ENCODE measurements at regions not wholly inside any gene's neighbourhood (a gene's known extent, or its start where the extent isn't known, plus 50 kb on each side); places are given as distances from the start of the nearest gene placed in this dataset.

- Histone ChIP-seq H3K36me3 (ENCODE audit: control insufficient read depth, insufficient read depth, low read length, severe bottlenecking) (no peaks in the 10 kb centered on the region), H3K9ac (ENCODE audit: low read length) (no peak overlapping the region), H3K4me3 (ENCODE audit: low read length) (no peak overlapping the region), H3K27me3 (replicated peaks; ENCODE audit: control insufficient read depth, insufficient read depth, low read length) (no peaks in the 10 kb centered on the region), H3K4me1 (ENCODE audit: control insufficient read depth, insufficient read depth, low read length) (no peaks in the 10 kb centered on the region), H3K9me3 (ENCODE audit: control insufficient read depth, low read length) (peaks cover 15% of the 10 kb centered on the region)
- DNase-seq (ENCODE audit: low read depth) = no peak
Measured at GRCh38 chr16:82567175-82567574, 59.6 kb upstream of the CDH13 start.

DNA sequence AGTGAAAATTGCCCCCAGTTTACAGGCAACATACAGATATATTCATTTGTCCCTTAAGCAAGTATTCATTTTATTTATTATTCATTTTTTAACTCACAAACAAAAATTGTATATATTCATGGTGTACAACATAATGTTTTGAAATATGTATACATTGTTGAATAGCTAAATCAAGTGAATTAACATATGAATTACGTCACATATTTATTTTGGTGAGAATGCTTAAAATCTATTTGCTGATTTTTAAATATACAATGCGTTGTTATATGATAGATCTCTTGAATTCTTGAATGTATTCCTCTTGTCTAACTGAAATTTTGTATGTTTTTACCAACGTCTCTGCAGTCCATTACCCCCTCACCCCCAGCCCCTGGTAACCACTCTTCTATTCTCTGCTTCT, 63.4 kb upstream of the CDH13 start:
- peaks cover 6% of the 10 kb centered on the region for H3K9me3 ChIP-seq (ENCODE audit: control insufficient read depth, low read length)
- no peaks in the 10 kb centered on the region for H3K36me3 ChIP-seq (ENCODE audit: control insufficient read depth, insufficient read depth, low read length, severe bottlenecking)
- H3K4me3 ChIP-seq (ENCODE audit: low read length) = no peak overlapping the region
- no peak for DNase-seq (ENCODE audit: low read depth)
- H3K4me1 ChIP-seq (ENCODE audit: control insufficient read depth, insufficient read depth, low read length) = no peaks in the 10 kb centered on the region
- no peaks in the 10 kb centered on the region for H3K27me3 ChIP-seq (replicated peaks; ENCODE audit: control insufficient read depth, insufficient read depth, low read length)
- no peak overlapping the region for H3K9ac ChIP-seq (ENCODE audit: low read length)

GRCh38 chr16:82562183-82562683, 64.5 kb upstream of the CDH13 start:
- Histone ChIP-seq H3K36me3 (ENCODE audit: control insufficient read depth, insufficient read depth, low read length, severe bottlenecking) (no peaks in the 10 kb centered on the region), H3K4me3 (ENCODE audit: low read length) (no peak overlapping the region)
- no peak for DNase-seq (ENCODE audit: low read depth)

GRCh38 chr16:82560805-82561325, 65.9 kb upstream of the CDH13 start:
- no peak overlapping the region for H3K4me3 ChIP-seq (ENCODE audit: low read length)
- H3K9ac ChIP-seq (ENCODE audit: low read length) = no peak overlapping the region
- no peaks in the 10 kb centered on the region for H3K27me3 ChIP-seq (replicated peaks; ENCODE audit: control insufficient read depth, insufficient read depth, low read length)
- H3K9me3 ChIP-seq (ENCODE audit: control insufficient read depth, low read length) = peaks cover 6% of the 10 kb centered on the region
- no peaks in the 10 kb centered on the region for H3K4me1 ChIP-seq (ENCODE audit: control insufficient read depth, insufficient read depth, low read length)
- no peak for DNase-seq (ENCODE audit: low read depth)
- no peaks in the 10 kb centered on the region for H3K36me3 ChIP-seq (ENCODE audit: control insufficient read depth, insufficient read depth, low read length, severe bottlenecking)

More at GRCh38 chr16:82562183-82562683, 64.5 kb upstream of the CDH13 start:
- H3K9me3 ChIP-seq (ENCODE audit: control insufficient read depth, low read length) = peaks cover 6% of the 10 kb centered on the region
- H3K27me3 ChIP-seq (replicated peaks; ENCODE audit: control insufficient read depth, insufficient read depth, low read length) = no peaks in the 10 kb centered on the region
- H3K9ac ChIP-seq (ENCODE audit: low read length) = no peak overlapping the region
- no peaks in the 10 kb centered on the region for H3K4me1 ChIP-seq (ENCODE audit: control insufficient read depth, insufficient read depth, low read length)

DNA sequence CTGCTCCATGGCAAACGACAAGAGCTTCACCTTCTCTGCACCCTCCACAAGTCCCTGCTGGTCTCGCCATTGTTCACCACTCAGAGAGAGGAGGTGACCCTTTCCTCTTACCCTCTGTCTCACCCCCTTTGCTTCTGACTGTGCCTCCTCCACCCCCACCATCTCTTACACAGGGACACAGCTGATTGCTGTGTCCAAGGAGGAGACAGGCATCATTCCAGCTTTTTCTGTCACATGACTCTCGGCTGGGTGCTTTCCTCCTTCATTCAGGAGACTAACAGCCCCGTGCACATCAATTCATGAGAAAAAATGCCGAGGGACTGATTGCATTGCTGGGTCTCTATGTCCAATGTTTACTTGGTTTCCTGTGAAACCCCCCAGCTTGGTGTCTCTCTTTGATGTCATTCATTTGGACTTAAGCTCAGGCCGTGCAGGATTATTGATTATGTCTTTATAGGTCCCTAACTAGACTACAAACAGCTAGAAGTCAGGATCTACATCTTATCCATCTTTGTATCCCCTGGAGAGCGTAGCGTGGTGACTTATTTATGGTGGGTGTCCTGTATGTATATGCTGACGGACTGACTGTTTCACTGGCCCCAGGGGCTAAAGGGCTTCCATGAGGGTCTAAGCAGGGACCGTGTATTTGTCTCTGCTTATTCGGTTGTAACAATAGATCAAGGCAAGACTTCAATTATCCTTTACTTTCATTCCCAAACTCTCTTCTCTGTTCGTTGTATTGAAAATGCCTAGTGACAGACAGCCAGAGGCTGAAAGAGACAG, 82.2 kb upstream of the CDH13 start:
- DNase-seq (ENCODE audit: low read depth) = no peak
- no peak overlapping the region for H3K9ac ChIP-seq (ENCODE audit: low read length)
- peaks cover 3% of the 10 kb centered on the region for H3K9me3 ChIP-seq (ENCODE audit: control insufficient read depth, low read length)
- no peak overlapping the region for H3K4me3 ChIP-seq (ENCODE audit: low read length)
- no peaks in the 10 kb centered on the region for H3K36me3 ChIP-seq (ENCODE audit: control insufficient read depth, insufficient read depth, low read length, severe bottlenecking)
- H3K27me3 ChIP-seq (replicated peaks; ENCODE audit: control insufficient read depth, insufficient read depth, low read length) = peaks cover 24% of the 10 kb centered on the region
- no peaks in the 10 kb centered on the region for H3K4me1 ChIP-seq (ENCODE audit: control insufficient read depth, insufficient read depth, low read length)

DNA sequence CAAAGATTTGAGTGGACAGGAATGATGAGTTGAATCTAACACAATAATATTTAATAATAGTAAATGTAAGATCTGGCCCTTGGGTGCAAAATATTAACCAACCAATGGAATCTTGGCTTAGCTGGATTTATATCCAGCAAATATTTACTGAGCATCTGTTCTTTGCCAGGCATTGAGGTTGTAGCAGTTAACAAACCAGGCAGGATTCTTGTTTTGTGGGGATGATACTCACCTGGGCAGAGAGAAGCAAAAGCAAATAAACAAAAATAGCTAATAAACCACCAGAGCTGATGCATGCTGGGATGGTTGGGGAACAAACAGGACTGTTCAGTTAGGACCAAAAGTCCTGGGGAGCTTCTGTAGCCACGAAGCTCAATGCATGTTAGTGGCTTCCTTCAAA, 84.1 kb upstream of the CDH13 start:
- Histone ChIP-seq H3K9me3 (ENCODE audit: control insufficient read depth, low read length) (peaks cover 9% of the 10 kb centered on the region), H3K36me3 (ENCODE audit: control insufficient read depth, insufficient read depth, low read length, severe bottlenecking) (no peaks in the 10 kb centered on the region), H3K4me3 (ENCODE audit: low read length) (no peak overlapping the region), H3K4me1 (ENCODE audit: control insufficient read depth, insufficient read depth, low read length) (no peaks in the 10 kb centered on the region), H3K9ac (ENCODE audit: low read length) (no peak overlapping the region), H3K27me3 (replicated peaks; ENCODE audit: control insufficient read depth, insufficient read depth, low read length) (peaks cover 18% of the 10 kb centered on the region)
- no peak for DNase-seq (ENCODE audit: low read depth)

- DNase-seq (ENCODE audit: low read depth) = no peak
- H3K4me1 ChIP-seq (ENCODE audit: control insufficient read depth, insufficient read depth, low read length) = no peaks in the 10 kb centered on the region
- H3K9me3 ChIP-seq (ENCODE audit: control insufficient read depth, low read length) = peaks cover 5% of the 10 kb centered on the region
- no peak overlapping the region for H3K4me3 ChIP-seq (ENCODE audit: low read length)
- H3K36me3 ChIP-seq (ENCODE audit: control insufficient read depth, insufficient read depth, low read length, severe bottlenecking) = no peaks in the 10 kb centered on the region
- no peak overlapping the region for H3K9ac ChIP-seq (ENCODE audit: low read length)
- H3K27me3 ChIP-seq (replicated peaks; ENCODE audit: control insufficient read depth, insufficient read depth, low read length) = peaks cover 12% of the 10 kb centered on the region
Measured at GRCh38 chr16:82541103-82541502, 85.7 kb upstream of the CDH13 start.

GRCh38 chr16:82535764-82536163, 91.0 kb upstream of the CDH13 start:
- H3K36me3 ChIP-seq (ENCODE audit: control insufficient read depth, insufficient read depth, low read length, severe bottlenecking) = no peaks in the 10 kb centered on the region
- no peak overlapping the region for H3K9ac ChIP-seq (ENCODE audit: low read length)
- no peak overlapping the region for H3K4me3 ChIP-seq (ENCODE audit: low read length)
- no peak for DNase-seq (ENCODE audit: low read depth)
- no peaks in the 10 kb centered on the region for H3K4me1 ChIP-seq (ENCODE audit: control insufficient read depth, insufficient read depth, low read length)
- H3K9me3 ChIP-seq (ENCODE audit: control insufficient read depth, low read length) = peaks cover 5% of the 10 kb centered on the region
- no peaks in the 10 kb centered on the region for H3K27me3 ChIP-seq (replicated peaks; ENCODE audit: control insufficient read depth, insufficient read depth, low read length)

DNA sequence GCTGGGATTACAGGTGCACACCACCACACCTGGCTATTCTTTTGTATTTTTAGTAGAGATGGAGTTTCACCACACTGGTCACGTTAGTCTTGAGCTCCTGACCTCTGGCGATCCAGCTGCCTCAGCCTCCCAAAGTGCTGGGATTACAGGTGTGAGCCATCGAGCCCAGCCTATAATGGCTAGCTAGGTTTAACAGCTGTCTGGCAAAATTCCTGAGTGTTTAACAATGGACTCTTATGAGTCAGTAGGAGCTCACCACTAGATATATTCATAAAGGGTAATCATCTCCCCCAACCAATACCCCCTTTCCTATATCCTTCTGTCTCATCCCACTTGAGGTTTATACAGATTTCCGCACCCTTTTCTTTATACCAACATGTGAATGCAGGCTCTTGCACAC, 91.5 kb upstream of the CDH13 start:
- H3K4me1 ChIP-seq (ENCODE audit: control insufficient read depth, insufficient read depth, low read length) = no peaks in the 10 kb centered on the region
- no peak overlapping the region for H3K9ac ChIP-seq (ENCODE audit: low read length)
- no peak overlapping the region for H3K4me3 ChIP-seq (ENCODE audit: low read length)
- no peaks in the 10 kb centered on the region for H3K27me3 ChIP-seq (replicated peaks; ENCODE audit: control insufficient read depth, insufficient read depth, low read length)
- no peak for DNase-seq (ENCODE audit: low read depth)
- H3K9me3 ChIP-seq (ENCODE audit: control insufficient read depth, low read length) = peaks cover 5% of the 10 kb centered on the region
- no peaks in the 10 kb centered on the region for H3K36me3 ChIP-seq (ENCODE audit: control insufficient read depth, insufficient read depth, low read length, severe bottlenecking)

GRCh38 chr16:82533189-82533588, 93.6 kb upstream of the CDH13 start:
- H3K4me3 ChIP-seq (ENCODE audit: low read length) = no peak overlapping the region
- H3K9me3 ChIP-seq (ENCODE audit: control insufficient read depth, low read length) = peaks cover under 1% of the 10 kb centered on the region
- no peaks in the 10 kb centered on the region for H3K27me3 ChIP-seq (replicated peaks; ENCODE audit: control insufficient read depth, insufficient read depth, low read length)
- no peak for DNase-seq (ENCODE audit: low read depth)
- no peak overlapping the region for H3K9ac ChIP-seq (ENCODE audit: low read length)
- H3K4me1 ChIP-seq (ENCODE audit: control insufficient read depth, insufficient read depth, low read length) = no peaks in the 10 kb centered on the region
- no peaks in the 10 kb centered on the region for H3K36me3 ChIP-seq (ENCODE audit: control insufficient read depth, insufficient read depth, low read length, severe bottlenecking)

GRCh38 chr16:82530883-82531282, 95.9 kb upstream of the CDH13 start:
- Histone ChIP-seq H3K9ac (ENCODE audit: low read length) (no peak overlapping the region), H3K27me3 (replicated peaks; ENCODE audit: control insufficient read depth, insufficient read depth, low read length) (no peaks in the 10 kb centered on the region), H3K4me1 (ENCODE audit: control insufficient read depth, insufficient read depth, low read length) (no peaks in the 10 kb centered on the region), H3K4me3 (ENCODE audit: low read length) (no peak overlapping the region), H3K36me3 (ENCODE audit: control insufficient read depth, insufficient read depth, low read length, severe bottlenecking) (no peaks in the 10 kb centered on the region), H3K9me3 (ENCODE audit: control insufficient read depth, low read length) (no peaks in the 10 kb centered on the region)
- no peak for DNase-seq (ENCODE audit: low read depth)

Measured in adipocyte (in vitro differentiated cells).